ENCODE measurements at regions not wholly inside any gene's neighbourhood (a gene's known extent, or its start where the extent isn't known, plus 50 kb on each side); places are given as distances from the start of the nearest gene placed in this dataset.

DNA sequence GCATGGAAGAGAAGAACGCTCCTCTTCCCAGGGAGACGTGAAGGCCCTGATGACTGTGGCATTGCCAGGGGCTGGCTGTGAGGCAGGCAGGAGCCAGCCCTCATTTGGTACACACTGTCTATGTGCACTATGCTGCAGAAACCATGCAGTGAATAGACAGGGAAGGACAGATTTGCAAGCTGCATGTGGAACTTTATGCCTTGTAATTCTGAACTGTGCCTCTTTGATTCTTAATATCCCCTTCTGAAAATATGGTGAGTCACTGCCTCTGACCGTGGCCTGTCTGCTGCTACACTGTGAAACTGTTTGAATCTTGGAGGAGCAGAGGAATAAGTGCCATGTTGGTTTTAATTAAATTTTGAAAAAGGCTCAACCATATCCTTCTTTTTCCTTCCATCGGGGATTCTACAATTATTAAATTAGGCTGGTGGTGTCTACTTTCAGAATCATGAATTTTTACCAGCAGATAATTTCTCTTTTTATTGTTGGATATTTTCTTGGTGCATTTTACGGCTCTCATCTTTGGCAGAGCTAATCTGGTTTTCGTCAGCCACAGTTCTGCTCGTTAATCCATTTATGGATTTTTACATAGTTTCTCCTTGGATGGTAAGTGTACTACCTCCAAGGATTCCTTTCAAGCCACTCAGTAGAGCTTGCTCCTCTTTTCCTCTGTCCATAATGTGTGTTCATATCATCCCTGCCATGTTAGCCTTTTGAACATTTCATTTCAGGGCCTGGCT, 301.0 kb upstream of the SLC35B3 start:
- no peak for DNase-seq (ENCODE audit: low spot score)
- no peak for ATAC-seq

DNA sequence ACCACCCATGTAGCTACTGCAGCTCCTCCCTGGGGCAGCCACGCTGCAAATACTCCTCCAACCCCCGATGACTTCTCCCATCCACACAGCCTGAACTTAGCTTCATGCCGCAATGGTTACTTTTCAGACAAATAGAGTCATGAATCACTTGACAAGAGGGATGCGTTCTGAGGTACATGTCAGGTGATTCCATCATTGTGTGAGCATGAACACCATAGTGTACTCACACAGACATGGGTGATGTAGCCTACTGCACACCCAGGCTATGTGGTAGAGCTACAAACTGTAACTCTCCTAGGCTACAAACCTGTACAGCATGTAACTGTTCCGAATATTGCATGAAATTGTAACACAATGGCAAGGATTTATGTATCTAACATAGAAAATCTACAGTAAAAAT, 298.5 kb upstream of the SLC35B3 start:
- DNase-seq (ENCODE audit: low spot score): no peak
- no peak for ATAC-seq

DNA sequence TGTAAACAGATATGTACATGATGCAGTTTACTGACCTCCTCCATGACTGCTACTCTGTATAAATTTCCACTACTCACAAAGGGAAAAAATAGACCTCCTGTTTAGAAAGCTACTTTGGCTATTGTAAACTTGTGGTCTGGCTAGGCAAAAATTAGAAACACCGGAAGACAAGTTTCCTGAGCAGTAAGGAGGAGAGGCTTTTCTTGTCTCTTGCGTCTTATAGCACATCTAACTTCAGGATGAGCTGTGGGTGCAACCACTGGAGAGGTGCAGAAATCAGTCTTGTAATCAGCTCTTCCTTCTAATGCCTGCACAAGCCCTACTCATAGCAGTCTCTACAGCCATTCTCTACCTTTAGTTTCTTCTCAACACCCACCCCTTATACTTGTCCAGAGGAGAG, 296.5 kb upstream of the SLC35B3 start:
- DNase-seq (ENCODE audit: low spot score): no peak
- no peak for ATAC-seq

DNA sequence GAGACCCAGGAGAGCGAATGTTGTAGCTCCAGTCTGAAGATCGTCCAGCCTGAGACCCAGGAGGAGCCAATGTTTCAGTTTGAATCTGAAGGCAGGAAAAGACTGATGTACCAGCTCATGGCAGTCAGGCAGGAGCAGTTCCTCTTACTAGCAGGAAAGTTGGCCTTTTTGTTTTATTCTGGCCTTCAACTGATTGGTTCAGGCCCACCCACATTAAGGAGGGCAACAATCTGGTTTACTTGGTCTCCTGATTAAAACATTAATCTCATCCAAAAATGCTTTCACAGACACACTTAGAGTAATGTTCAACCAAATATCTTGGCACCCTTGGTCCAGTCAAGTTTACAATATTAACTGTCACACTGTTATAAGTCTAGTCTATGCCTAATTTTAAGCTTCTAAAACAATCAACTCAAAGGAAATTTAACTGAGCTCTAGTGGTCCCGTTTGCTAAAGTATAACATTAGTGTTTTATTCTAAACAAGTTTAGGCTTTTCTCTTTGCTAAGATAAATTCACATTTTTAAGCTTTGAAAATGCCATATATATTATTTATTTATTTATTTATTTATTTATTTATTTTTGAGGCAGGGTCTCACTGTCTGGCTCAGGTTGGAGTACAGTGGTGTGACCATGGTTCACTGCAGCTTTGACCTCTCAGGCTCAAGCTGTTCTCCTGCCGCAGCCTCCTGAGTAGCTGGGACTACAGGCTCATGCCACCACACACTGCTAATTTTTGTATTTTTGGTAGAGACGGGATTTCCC, 275.5 kb upstream of the SLC35B3 start:
- no peak for ATAC-seq

DNA sequence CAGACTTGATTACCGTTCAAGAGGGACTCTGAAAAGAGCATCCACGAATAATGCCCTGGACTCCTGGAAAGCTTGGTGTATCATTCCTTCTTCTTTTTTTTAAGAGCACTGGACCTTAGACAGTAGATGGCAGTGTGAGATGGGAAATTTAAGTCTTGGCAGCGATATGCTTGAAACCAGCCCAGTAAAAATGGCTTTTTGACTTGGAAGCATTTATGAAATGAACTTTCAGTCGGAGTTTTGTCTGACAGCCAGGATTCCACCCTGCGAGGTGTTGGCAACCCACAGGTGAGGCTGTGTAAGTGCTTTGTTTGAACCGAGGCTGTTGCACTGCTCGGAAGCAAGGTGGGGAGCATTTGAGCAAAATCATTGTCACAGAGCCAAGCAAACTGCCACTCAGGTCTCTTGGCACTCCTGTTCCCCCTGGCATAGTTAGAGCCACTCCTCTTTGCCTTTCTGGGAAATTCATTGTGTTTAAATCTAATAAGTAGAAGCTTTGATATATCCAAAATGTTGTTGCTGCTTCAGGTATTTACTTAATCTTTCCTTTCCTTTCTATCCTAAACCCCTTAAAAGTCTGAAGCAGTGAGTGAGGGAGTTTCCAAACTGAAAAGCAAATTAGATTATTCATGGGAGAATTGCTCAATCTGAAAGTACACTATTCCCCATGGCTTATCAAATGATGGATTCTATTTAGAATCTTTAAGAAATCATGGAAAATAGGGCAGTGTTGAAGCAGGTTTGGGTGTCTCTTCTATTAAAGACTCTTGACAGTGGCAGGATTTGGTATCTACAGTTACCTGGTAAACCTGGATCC, 272.8 kb upstream of the SLC35B3 start:
- DNase-seq (ENCODE audit: low spot score) (peak; percentile 86), ATAC-seq (peak; percentile 92)

More for the DNA sequence above, 275.5 kb upstream of the SLC35B3 start:
- no peak for DNase-seq (ENCODE audit: low spot score)

DNA sequence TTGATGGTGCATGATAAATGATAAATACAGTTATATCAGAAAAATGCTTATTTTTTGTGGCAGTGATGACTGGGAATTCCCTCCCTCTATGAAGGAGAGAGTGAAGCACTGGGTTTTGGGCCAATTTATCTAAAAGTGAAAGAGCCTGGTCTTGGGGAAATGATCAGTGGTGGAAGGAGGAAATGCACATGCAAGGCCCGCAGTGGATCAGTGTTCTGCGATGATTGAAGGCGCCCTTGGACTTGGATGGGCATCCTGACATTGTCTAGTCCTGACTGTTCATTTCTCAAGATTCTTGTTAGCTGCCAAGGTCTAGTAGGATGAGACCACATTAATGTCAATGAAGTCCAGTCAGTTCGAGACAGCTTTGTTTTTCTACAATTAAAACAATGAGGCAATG, 272.0 kb upstream of the SLC35B3 start:
- DNase-seq (ENCODE audit: low spot score) (no peak), ATAC-seq (peak; percentile 6)

DNA sequence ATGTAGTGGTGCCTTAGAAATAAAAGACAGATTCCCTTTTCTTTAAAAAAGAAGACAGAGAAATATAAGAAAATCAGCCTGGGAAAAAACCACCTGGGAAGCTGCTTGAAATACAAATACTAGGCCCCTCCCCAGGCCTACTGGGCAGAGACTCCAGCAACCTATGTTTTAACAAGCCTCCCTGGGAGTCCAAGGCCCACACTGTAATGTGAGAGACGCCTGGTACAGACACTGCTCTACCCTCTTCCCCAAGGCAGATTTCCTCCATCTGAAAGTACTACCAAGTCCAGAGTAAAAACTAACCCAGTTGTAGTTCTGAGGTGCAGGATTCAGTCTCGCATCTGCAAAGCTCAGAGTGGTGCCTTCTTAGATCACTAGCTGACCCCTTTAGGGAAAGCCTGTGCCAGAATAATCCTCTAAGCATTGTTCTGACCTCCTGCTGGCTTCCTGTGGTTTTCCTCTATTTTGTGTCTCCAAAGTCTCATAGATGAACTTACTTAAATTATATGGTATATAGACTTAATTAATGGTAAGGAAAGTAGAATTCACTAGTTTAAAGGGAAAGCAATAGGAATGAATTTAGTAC, 270.2 kb upstream of the SLC35B3 start:
- ATAC-seq (no peak), DNase-seq (ENCODE audit: low spot score) (no peak)

DNA sequence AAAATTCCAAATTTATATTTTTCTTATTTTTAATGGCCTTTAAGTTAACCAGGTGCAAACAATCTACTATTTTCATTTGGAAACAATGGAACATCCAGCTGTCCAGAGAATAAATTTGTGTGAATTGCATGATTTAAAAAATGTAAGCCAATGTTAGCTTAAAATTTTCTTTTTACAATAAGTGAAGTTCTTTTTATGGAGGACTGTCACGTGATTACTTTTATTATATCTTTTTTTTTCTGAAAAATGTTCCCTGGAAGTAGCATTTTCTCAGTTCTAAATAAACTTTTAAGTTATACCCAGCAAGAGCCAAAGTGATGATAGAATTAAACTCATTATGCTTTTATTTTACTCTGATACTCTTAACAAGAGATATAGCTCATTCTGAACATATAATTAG, 267.7 kb upstream of the SLC35B3 start:
- no peak for DNase-seq (ENCODE audit: low spot score)
- ATAC-seq: no peak

DNA sequence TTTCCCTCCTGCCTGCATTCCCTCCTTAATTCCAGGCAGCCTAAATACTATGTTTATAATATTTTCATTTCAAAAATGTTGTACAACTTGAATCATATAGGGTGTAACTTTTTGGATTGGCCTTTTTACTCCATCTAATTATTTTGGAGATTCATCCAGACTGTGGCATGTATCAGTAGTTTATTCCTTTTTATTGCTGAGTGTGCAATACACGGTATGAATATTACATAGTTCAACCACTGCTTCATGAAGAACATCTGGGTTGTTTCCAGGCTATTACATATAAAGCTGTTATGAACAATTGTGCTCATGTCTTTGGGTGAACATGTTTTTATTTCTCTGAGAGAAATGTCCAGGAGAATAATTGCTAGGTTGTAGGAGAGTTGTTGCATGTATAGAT, 253.5 kb upstream of the SLC35B3 start:
- DNase-seq (ENCODE audit: low spot score) (no peak), ATAC-seq (no peak)

DNA sequence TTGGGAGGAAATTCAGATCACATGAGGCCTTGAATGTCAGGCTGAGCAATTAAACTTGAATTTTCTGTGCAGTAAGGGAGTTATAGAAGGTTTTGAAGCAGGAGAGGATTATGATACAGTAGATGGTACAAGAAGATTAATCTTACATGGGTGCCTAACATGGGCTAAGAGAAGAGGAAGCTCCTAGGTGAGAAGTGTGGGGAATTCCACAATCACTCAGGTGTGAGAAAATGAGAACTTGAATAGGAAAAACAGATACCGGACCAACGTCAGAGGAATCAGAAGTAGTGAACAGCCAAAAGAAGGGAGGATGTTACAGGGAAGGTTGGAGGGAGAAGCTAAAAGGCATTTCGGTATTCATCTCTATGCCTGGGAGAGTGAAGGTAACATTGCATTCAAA, 250.7 kb upstream of the SLC35B3 start:
- ATAC-seq (no peak), DNase-seq (ENCODE audit: low spot score) (no peak)

DNA sequence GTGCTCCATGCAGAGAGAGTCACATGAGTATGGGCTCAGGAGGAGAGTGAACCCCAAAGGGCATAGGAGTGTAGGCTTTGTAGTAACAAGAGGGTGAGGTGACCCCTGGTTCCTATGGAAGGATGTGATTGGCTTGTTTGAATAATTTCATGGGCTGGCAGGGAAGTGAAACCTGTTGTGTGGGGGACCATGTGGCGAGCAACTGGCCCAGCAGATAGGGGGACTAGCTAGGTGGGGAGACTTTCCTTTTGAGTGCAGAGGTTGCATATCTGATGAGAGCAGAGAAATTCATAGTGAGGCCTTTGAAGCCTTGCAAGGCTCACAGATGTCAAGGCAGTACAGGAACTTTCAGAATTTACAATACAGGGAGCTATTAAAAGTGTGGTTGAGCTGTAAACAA, 247.9 kb upstream of the SLC35B3 start:
- DNase-seq (ENCODE audit: low spot score) (no peak), ATAC-seq (no peak)

DNA sequence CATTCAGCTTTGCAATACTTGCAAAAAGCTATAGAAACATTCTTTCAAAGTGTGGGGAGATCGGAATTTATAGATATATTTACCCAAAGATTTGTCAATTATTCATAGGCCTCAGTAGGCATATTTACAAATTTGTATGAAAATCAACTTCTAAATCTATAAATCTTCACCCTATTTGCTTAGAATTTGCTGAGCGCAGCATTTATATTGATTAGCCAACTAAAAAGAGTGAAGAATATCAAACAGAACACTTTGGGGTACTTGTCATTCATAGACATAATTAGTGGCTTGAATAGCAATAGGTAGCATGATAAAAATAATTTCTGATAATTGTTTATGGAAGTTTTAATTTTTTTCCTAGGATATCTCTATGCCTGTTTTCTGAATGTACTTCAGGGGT, 244.5 kb upstream of the SLC35B3 start:
- DNase-seq (ENCODE audit: low spot score) (no peak), ATAC-seq (no peak)

DNA sequence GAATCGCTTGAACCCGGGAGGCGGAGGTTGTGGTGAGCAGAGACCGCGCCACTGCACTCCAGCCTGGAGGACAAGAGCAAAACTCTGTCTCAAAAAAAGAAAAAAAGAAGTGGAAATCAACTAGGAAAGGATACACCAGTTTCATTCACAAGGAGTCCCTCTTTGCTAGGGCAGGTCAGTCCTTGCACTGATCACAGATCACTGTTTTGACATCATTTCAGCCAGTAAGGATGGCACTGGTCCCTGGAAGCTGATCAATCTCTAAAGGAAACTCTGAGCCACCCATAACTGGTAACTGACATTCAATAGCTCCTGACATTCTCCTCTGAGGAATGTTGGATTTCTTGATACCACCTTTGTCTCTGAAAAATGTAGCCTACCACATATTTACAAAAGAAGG, 243.1 kb upstream of the SLC35B3 start:
- ATAC-seq: peak; percentile 62
- DNase-seq (ENCODE audit: low spot score): no peak

DNA sequence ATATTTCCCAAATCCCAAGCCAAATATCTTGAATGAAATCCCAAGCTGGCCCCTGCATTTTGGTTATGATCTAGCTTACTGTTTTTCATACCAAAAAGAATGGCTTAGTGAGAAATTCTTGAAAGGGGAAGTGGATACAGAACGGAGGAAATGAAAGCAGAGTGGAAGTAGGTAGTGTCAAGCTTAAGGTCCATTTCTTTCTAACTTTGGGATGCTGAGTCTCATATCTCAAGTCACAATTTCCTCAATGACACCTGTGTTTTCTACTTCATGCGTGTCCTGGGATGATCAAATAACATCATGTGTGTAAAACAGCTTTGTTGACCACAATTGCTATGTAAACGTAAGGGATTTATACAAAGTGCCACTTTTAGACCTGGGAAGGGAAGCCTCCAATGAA, 238.8 kb upstream of the SLC35B3 start:
- ATAC-seq: no peak

DNA sequence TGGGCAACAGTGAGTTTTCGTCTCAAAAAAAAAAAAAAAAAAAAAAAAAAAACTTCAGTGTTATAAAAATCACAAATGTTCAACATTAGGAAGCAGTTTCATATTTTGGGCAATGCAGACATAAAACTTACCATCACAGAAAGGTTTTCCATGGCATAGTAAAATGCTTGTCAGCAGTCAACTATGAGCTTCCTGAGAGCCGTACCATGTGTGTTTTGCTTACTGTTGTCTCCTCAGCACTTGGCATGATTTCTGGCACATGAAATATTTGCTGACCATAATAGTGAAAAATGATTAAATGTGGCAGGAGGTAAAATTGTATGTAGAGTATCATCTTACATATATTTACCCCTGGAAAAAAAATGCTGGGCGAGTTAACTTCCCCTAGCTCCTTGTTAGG, 237.5 kb upstream of the SLC35B3 start:
- DNase-seq (ENCODE audit: low spot score) (no peak), ATAC-seq (no peak)

More for the DNA sequence above, 238.8 kb upstream of the SLC35B3 start:
- no peak for DNase-seq (ENCODE audit: low spot score)

DNA sequence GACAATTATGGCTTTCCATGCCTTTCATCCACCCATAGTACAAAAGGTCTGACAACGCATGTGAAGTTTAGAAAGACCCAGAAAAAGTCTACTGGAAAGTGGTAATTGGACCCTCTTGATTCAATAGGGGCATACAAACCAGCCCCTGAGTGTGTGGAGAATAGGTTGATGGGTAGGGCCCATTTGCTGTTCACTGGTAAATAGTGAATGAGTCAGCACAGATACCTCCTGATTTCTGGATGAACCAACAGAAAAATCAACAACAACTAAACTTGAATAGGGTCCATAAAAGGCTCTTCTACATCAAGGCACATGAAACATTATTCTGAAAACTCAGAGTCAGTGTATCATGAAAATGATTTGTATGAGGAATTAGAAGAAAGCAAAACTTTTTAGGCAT, 235.4 kb upstream of the SLC35B3 start:
- ATAC-seq: peak; percentile 64
- DNase-seq (ENCODE audit: low spot score): no peak

DNA sequence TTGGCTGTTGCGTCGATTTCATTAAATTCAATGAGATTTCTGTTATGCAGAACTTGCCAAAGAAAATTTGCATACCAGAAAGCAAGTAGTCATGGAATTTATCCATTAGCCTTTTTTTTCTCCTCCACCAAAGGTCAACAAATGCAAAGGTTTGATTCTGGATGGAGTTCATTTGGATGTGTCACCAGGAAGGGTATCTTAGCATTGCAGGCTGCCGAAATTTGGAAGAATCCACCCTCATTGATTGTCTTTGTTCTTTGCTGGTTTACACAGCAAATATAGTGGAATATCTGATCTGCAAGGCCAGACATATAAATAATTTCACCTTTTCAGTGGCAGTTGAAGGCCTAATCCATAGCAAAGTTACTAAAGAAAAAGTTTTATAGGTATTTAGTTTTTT, 229.4 kb upstream of the SLC35B3 start:
- ATAC-seq: peak; percentile 79
- no peak for DNase-seq (ENCODE audit: low spot score)

DNA sequence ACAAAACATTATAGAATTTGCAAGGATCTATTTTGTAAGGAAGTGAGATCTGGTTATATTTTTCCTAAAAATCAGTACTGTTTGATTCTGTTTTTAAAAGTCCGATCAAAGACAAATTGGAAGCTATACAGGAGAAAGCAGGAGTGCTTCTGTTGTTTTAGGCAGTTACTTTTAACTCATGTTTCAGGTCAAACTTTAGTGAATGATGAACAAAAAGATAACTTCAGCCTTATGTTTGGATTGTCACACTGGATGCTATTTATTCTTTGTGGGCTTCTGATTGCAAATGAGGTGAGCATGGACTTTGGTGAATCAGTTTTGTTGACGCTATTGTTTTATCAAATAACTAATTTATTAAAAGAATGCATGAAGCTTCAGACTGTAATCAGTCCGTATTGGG, 228.7 kb upstream of the SLC35B3 start:
- ATAC-seq: peak; percentile 64

DNA sequence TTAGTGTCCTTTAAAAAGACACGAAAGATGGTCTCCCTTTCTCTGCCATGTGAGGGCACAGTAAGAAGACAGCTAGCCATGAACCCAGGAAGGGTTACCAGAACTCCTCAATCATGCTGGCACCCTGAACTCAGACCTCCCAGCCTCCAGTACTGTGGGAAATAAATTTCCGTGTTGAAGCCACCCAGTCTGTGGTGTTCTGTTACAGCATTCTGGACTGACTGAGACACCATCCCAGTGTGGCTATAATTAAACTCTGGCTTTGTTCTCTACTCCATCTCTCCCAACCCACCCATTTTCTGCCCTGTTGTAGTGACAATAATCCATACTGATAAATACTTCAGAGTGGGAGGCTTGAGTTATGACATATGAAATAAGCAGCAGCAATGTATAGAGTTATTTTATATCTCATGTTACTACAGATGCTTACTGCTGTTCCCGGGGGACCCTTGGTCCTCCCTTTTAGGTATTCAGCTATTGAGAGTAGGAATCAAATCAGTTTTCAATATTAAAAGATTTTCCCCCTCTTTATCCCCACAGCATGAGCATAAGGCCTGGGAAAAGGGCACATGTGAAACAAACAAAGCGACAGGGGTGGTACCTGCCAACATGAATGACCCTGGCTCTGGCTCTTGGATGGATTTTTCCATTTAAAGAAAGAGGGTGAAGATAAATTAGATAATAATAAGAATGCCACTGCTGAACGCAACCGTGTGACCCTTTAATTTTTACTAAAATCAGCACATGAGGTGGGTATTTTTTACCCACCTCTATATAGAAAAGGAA, 224.3 kb upstream of the SLC35B3 start:
- ATAC-seq: no peak
- DNase-seq (ENCODE audit: low spot score): no peak

More for the DNA sequence above, 228.7 kb upstream of the SLC35B3 start:
- DNase-seq (ENCODE audit: low spot score): no peak

DNA sequence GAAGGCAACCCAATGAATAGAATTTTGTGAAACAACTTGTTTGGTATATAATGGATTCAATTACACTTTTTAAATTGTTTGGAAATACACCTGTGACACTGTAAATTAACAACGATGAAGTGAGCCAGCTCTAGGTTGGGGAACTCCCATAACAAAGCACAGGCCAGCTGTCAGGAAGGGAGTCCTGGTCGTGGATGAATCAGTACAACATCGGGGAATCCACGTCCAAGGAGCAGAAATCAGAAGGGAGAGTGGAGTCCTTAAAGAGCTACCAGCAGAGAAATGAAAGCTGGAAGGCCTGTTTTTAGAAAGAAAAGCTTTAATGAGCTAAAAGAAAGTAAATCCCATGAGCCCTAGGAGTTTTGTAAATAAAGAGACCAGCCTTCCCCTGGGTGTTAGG, 223.1 kb upstream of the SLC35B3 start:
- DNase-seq (ENCODE audit: low spot score): no peak
- ATAC-seq: no peak

DNA sequence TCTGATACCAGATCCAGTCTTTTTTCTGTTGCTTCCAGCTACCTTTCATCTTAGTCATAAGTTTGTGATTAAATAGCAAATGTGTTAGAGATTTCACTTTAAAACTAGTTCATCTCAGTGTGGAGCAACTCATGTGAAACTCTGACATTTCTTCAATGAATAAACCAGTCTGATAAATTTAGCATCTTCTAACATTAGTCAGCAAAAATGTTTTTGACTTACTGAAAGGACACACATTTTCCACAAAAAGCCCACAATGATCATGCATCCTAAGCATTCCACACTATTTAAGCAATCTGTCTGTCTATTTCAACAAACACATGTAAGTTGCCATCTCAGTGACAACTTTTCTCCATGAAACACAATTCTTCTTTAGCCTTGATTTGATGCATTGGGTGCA, 222.2 kb upstream of the SLC35B3 start:
- ATAC-seq: no peak
- DNase-seq (ENCODE audit: low spot score): no peak
